HG03097 (cell line): ENCODE measurements at regions not wholly inside any gene's neighbourhood (a gene's known extent, or its start where the extent isn't known, plus 50 kb on each side); places are given as distances from the start of the nearest gene placed in this dataset.

Experiments
- ATAC-seq: cut with Tn5 transposase; IDR thresholded peaks from one replicate; pipeline ENCODE4 v1.9.1; 2021; ENCODE audit not compliant: unreplicated experiment, low FRiP score

GRCh38 chr20:57803508-57804005 lies 93.7 kb upstream of the PMEPA1 start:
- ATAC-seq: no peak

GRCh38 chr20:57802765-57803507 lies 93.1 kb upstream of the PMEPA1 start:
- no peak for ATAC-seq

- ATAC-seq: no peak
Measured at GRCh38 chr20:57801581-57801980, 91.8 kb upstream of the PMEPA1 start.

DNA sequence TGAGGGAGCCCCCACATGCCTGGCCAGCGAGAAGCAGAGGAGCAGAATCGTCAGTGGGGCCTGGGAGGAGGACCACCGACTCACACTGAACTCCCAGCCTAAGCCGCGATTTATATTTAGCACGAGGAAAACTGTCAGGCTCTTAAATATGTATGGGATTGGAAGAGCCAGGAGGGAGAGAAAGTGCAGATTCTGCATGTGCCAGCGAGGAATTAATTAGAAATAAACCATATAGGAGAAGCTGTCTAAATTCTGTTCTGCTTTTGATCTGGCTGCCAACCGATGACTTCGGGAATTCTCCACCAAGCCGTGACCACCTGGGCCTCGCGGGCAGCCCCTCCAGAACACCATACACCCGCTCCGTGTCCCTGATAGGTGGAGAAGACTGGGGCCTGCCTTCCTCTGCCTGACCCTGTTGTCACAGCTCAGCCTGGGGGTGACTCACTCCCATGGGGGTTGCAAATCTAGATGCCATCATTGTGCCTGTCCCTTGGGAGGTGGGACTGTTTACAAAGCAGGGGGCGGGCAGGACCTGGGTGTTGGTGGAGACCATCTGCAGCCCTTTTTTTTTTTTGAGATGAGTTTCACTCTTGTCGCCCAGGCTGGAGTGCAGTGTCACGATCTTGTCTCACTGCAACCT lies 91.1 kb upstream of the PMEPA1 start:
- ATAC-seq: no peak

- no peak for ATAC-seq
Measured at GRCh38 chr20:57797401-57797800, 87.6 kb upstream of the PMEPA1 start.

DNA sequence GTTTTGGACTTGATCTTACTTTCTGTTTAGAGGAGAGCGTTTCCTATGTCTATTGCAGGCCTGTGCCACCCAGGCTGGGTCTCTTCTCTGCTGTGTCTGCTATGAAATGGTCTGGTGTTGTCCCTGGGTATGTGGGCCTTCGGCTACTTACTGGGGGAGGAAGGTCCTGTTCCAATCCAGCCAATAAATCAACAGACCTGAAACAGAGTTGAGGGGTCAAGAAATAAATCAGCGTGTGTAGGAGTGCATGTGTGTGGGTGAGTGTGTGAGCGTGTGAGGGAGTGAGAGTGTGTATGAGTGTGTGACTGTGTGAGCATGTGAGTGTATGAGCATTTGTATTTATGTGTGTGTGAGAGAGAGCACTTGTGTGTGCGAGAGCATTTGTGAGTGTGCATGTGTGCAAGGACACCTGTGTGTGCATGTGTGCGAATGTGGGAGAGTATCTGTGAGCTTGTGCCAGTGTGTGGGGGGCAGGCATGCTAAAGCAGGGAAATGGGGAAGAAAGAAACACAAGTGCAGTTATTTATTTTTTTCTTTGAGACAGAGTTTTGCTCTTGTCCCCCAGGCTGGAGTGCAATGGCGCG lies 86.3 kb upstream of the PMEPA1 start:
- no peak for ATAC-seq

- ATAC-seq: no peak
Measured at GRCh38 chr20:57795342-57795697, 85.5 kb upstream of the PMEPA1 start.

GRCh38 chr20:57794600-57795341 lies 85.0 kb upstream of the PMEPA1 start:
- ATAC-seq: no peak

DNA sequence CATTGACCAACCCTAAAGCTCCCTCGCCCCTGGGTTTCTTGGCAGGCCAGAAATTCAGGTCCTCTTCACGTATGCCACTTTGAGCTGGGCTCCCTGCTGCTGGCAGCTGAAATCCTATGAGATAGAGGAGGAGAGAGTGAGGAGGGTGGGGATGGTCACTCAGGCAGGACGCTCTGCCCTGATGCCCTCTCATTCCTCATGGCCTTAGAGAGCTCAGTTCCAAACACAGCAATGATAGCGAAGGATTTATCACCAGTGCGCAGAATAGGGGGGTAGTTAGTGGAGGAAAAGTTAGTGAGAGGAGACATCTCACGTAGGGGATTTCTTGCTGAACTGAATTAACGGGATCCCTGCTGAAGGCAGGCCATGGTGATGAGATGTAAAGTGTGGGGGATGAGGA lies 84.2 kb upstream of the PMEPA1 start:
- no peak for ATAC-seq

GRCh38 chr20:57793421-57793820 lies 83.6 kb upstream of the PMEPA1 start:
- ATAC-seq: no peak

DNA sequence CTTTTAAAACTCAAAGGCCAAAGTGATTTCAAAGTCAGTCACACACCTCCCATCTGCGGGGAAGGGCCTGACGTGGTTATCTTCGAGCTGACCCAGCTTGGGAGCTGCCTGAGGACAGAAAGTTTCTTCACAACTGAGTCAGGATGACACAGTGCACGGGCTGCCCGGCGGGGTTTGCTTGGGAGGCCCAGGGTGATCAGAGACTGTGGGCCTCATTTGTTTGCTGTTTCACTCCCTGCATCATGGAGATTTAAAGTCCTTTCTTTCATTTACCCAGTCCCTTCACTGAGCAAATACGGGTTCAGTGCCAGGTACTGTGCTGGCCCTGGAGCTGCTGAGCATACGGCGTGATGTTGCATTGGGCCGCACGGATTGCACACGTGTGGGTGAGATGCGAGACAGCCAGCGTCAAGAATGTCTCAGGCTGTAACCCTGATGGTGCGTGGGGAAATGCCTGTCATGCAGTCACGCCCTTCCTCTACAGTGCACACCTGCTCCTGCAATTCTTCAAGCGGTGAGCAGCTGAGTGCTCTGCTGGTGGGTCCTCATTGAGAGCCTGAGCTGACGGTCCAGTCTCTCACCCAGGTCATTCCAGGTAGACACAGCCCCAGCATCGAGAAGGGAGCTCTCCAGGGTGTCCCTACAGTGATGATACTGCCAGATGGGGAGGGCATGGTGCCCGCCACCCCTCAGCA lies 82.7 kb upstream of the PMEPA1 start:
- ATAC-seq: no peak

GRCh38 chr20:57791966-57792365 lies 82.2 kb upstream of the PMEPA1 start:
- no peak for ATAC-seq

- no peak for ATAC-seq
Measured at GRCh38 chr20:57791178-57791962, 81.6 kb upstream of the PMEPA1 start.

DNA sequence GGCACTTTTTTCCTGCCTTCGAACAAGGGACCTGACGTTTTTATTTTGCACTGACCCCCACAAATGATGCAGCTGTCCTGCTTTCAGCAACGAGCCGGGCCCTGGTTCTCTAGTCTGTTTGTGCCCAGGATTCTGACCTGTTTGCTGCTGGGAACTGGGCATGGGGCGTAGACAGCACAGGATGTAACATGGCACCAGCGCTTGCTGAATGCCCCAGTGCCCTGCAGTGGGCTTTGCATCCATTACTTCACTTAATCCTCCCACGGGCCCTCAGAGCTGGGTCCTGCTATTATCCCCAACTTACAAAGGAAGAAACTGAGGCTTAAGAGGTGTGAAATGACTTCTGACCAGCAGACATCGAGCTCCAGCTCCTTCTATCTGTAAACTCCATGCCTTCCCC lies 80.4 kb upstream of the PMEPA1 start:
- ATAC-seq: no peak

GRCh38 chr20:57788936-57789613 lies 79.3 kb upstream of the PMEPA1 start:
- ATAC-seq: no peak

GRCh38 chr20:57787990-57788781 lies 78.4 kb upstream of the PMEPA1 start:
- no peak for ATAC-seq

DNA sequence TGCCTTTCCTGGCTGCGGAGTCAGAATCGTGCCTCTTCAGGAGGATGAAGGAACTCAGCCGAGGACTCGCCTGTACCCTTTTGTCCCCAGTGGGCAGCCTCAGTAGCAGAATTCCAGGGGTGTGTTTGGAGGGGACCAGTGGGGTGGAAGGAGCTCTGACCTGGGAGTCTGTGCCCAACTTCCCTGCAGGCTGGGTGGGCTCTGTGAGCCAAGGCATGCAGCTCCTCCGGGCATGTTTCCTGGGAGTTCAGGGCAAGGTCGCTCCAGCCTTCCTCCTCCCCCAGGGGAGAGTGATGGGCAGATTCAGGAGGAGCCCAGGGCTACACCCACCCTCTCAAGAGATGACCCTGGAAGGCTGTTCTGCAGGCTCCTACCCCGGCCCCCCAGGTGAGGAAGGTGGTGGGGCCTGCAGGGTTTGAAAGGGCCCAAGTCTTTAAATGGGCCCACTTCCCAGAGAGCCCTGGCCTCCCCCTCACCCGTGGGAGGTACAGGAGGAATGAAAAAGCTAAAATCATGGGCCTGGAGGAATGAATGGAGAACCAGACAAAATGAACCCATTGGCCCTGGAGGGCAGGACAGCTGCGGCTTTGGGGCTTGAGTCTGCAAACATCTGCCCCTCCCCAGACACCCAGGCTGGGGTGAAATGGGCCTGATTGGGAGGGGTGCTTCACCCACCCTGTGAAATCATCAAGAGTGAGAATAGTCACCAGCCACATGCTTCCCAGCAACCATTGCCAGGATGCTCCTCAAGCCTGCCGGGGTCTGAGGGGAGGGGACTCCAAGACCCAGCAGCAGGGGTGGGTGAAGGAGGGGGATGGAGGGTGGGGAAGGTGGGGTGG lies 77.6 kb upstream of the PMEPA1 start:
- ATAC-seq: no peak
